Stimulated activated CD8-positive, alpha-beta memory T cell treated with anti-CD3 and anti-CD28 coated beads, Interleukin-7, amount 100 ng/mL, for 1 hour (primary cell): ENCODE measurements at regions not wholly inside any gene's neighbourhood (a gene's known extent, or its start where the extent isn't known, plus 50 kb on each side); places are given as distances from the start of the nearest gene placed in this dataset.

Experiments
- DNase-seq, 2 donors: peaks; one replicate each; pipeline ENCODE4 v3.0.0-alpha.2; 2020; ENCODE audit warnings: low read depth in 2 of 2

- no peak for DNase-seq
These were observed 139.9 kb upstream of the C14orf180 start for GRCh38 chr14:104439625-104440024.

- DNase-seq = no peak
These were observed 139.1 kb upstream of the C14orf180 start for GRCh38 chr14:104440297-104440956.

- no peak for DNase-seq
These were observed 138.1 kb upstream of the C14orf180 start for GRCh38 chr14:104441275-104442106.

GRCh38 chr14:104442107-104442551 lies 137.4 kb upstream of the C14orf180 start:
- no peak for DNase-seq

GRCh38 chr14:104442631-104443390 lies 136.8 kb upstream of the C14orf180 start:
- DNase-seq = no peak

GRCh38 chr14:104443391-104444158 lies 136.0 kb upstream of the C14orf180 start:
- DNase-seq = no peak

GRCh38 chr14:104444159-104445030 lies 135.2 kb upstream of the C14orf180 start:
- DNase-seq = no peak

GRCh38 chr14:104445086-104445485 lies 134.5 kb upstream of the C14orf180 start:
- no peak for DNase-seq

- DNase-seq = no peak
These were observed 133.7 kb upstream of the C14orf180 start for GRCh38 chr14:104445832-104446381.

- no peak for DNase-seq
These were observed 133.0 kb upstream of the C14orf180 start for GRCh38 chr14:104446611-104447010.

GRCh38 chr14:104447750-104448149 lies 131.8 kb upstream of the C14orf180 start:
- no peak for DNase-seq

- no peak for DNase-seq
These were observed 131.2 kb upstream of the C14orf180 start for GRCh38 chr14:104448321-104448720.

GRCh38 chr14:104448721-104449120 lies 130.8 kb upstream of the C14orf180 start:
- no peak for DNase-seq

GRCh38 chr14:104450811-104451401 lies 128.7 kb upstream of the C14orf180 start:
- no peak for DNase-seq

GRCh38 chr14:104451474-104451873 lies 128.1 kb upstream of the C14orf180 start:
- DNase-seq = no peak

- DNase-seq = no peak
These were observed 120.7 kb upstream of the C14orf180 start for GRCh38 chr14:104458845-104459244.

GRCh38 chr14:104460791-104461651 lies 118.5 kb upstream of the C14orf180 start:
- no peak for DNase-seq

- no peak for DNase-seq
These were observed 117.7 kb upstream of the C14orf180 start for GRCh38 chr14:104461676-104462449.
